Smooth muscle cell (in vitro differentiated cells): ENCODE measurements at regions not wholly inside any gene's neighbourhood (a gene's known extent, or its start where the extent isn't known, plus 50 kb on each side); places are given as distances from the start of the nearest gene placed in this dataset.

ENCODE experiments used
- DNase-seq: peaks from one replicate; lab custom pipeline; 2025; ENCODE audit not compliant: unreplicated experiment; lab: John Stamatoyannopoulos, UW
- H2AFZ ChIP-seq: fragments of 200-600 bp; sonication (generic); 2 replicates; pipeline ENCODE4 v1.6.0; 2016; ENCODE audit warnings: antibody characterized with exemption, low read depth, mild to moderate bottlenecking
- H3F3A ChIP-seq: fragments of 200-600 bp; sonication (generic); 2 replicates; pipeline ENCODE4 v1.6.0; 2017; ENCODE audit warnings: antibody characterized with exemption, low read depth
- H3K27ac ChIP-seq: fragments of 200-600 bp; sonication (generic); 2 replicates; pipeline ENCODE4 v1.5.1; 2016; ENCODE audit warnings: low read depth, mild to moderate bottlenecking
- H3K27me3 ChIP-seq: fragments of 200-600 bp; sonication (generic); 2 replicates; pipeline ENCODE4 v1.6.1; 2016; ENCODE audit warnings: low read depth, mild to moderate bottlenecking
- H3K36me3 ChIP-seq: fragments of 200-600 bp; sonication (generic); 2 replicates; pipeline ENCODE4 v1.5.1; 2016; ENCODE audit warnings: low read depth
- H3K4me1 ChIP-seq: fragments of 200-600 bp; sonication (generic); 2 replicates; pipeline ENCODE4 v1.5.1; 2016; ENCODE audit warnings: low read depth
- H3K4me2 ChIP-seq: fragments of 200-600 bp; sonication (generic); 2 replicates; pipeline ENCODE4 v1.6.0; 2016; ENCODE audit warnings: mild to moderate bottlenecking
- H3K4me3 ChIP-seq: fragments of 200-600 bp; sonication (generic); 2 replicates; pipeline ENCODE4 v1.5.1; 2016; ENCODE audit warnings: mild to moderate bottlenecking
- H3K79me2 ChIP-seq: fragments of 200-600 bp; sonication (generic); 2 replicates; pipeline ENCODE4 v1.6.0; 2016; ENCODE audit warnings: low read depth, mild to moderate bottlenecking
- H3K9ac ChIP-seq: fragments of 200-600 bp; sonication (generic); 2 replicates; pipeline ENCODE4 v1.6.0; 2016; ENCODE audit warnings: low read depth
- H3K9me3 ChIP-seq: fragments of 200-600 bp; sonication (generic); replicated peaks from 2 replicates; pipeline ENCODE4 v1.5.1; 2016; ENCODE audit warnings: low read depth
- H4K20me1 ChIP-seq: fragments of 200-600 bp; sonication (generic); 2 replicates; pipeline ENCODE4 v1.6.0; 2016; ENCODE audit warnings: low read depth
- CTCF ChIP-seq: fragments of 200-600 bp; sonication (generic); IDR thresholded peaks from 2 replicates; pipeline ENCODE4 v1.5.1; 2017; ENCODE audit warnings: borderline replicate concordance, mild to moderate bottlenecking, antibody characterized with exemption; ENCODE audit not compliant: insufficient read depth, poor library complexity, severe bottlenecking
- WGBS: methylation state at CpG from one replicate; pipeline ENCODE4 v1.1.7; 2016; ENCODE audit warnings: low lambda C conversion rate; 5-methylcytosine and 5-hydroxymethylcytosine counted together

GRCh38 chr12:78403136-78403535 is 461.4 kb upstream of the SYT1 start:
- no peak for DNase-seq
- no peaks in the 10 kb centered on the region for H3K79me2 ChIP-seq
- peak overlapping the region; percentile 40 for H3K4me2 ChIP-seq
- no peak overlapping the region for H2AFZ ChIP-seq
- peaks cover 3% of the 10 kb centered on the region for H3F3A ChIP-seq
- H3K27ac ChIP-seq: peak overlapping the region; percentile 64
- WGBS: 0% methylated on average over 1 of the region's 1 CpG
- no peaks in the 10 kb centered on the region for H3K27me3 ChIP-seq
- TF ChIP-seq CTCF: no peak
- no peaks in the 10 kb centered on the region for H3K36me3 ChIP-seq
- H3K4me3 ChIP-seq: no peak overlapping the region
- H3K9ac ChIP-seq: no peak overlapping the region
- H4K20me1 ChIP-seq: no peaks in the 10 kb centered on the region
- no peaks in the 10 kb centered on the region for H3K9me3 ChIP-seq
- H3K4me1 ChIP-seq: peaks cover 12% of the 10 kb centered on the region

- DNase-seq: no peak
- Histone ChIP-seq H3K9ac (no peak overlapping the region), H2AFZ (no peak overlapping the region), H4K20me1 (no peaks in the 10 kb centered on the region), H3K27me3 (no peaks in the 10 kb centered on the region), H3F3A (no peaks in the 10 kb centered on the region), H3K4me1 (peaks cover 12% of the 10 kb centered on the region), H3K4me2 (peak overlapping the region; percentile 40), H3K9me3 (no peaks in the 10 kb centered on the region), H3K36me3 (no peaks in the 10 kb centered on the region), H3K4me3 (no peak overlapping the region), H3K27ac (peak overlapping the region; percentile 64), H3K79me2 (no peaks in the 10 kb centered on the region)
- TF ChIP-seq CTCF: no peak
- 56% methylated on average over 3 of the region's 3 CpGs for WGBS
Measured at GRCh38 chr12:78403681-78404080, 460.9 kb upstream of the SYT1 start.

- WGBS: 88% methylated on average over 2 of the region's 2 CpGs
- no peak overlapping the region for H3K4me2 ChIP-seq
- no peak overlapping the region for H2AFZ ChIP-seq
Measured at GRCh38 chr12:78406213-78406612, 458.4 kb upstream of the SYT1 start.

More at GRCh38 chr12:78406213-78406612, 458.4 kb upstream of the SYT1 start:
- no peaks in the 10 kb centered on the region for H3F3A ChIP-seq
- no peaks in the 10 kb centered on the region for H3K79me2 ChIP-seq
- no peaks in the 10 kb centered on the region for H3K36me3 ChIP-seq
- no peaks in the 10 kb centered on the region for H4K20me1 ChIP-seq
- H3K4me3 ChIP-seq: no peak overlapping the region
- DNase-seq: no peak
- no peak overlapping the region for H3K9ac ChIP-seq
- no peak overlapping the region for H3K27ac ChIP-seq
- H3K27me3 ChIP-seq: no peaks in the 10 kb centered on the region
- peaks cover 12% of the 10 kb centered on the region for H3K4me1 ChIP-seq
- no peak for TF ChIP-seq CTCF
- no peaks in the 10 kb centered on the region for H3K9me3 ChIP-seq
